ENCODE measurements at regions not wholly inside any gene's neighbourhood (a gene's known extent, or its start where the extent isn't known, plus 50 kb on each side); places are given as distances from the start of the nearest gene placed in this dataset.

DNA sequence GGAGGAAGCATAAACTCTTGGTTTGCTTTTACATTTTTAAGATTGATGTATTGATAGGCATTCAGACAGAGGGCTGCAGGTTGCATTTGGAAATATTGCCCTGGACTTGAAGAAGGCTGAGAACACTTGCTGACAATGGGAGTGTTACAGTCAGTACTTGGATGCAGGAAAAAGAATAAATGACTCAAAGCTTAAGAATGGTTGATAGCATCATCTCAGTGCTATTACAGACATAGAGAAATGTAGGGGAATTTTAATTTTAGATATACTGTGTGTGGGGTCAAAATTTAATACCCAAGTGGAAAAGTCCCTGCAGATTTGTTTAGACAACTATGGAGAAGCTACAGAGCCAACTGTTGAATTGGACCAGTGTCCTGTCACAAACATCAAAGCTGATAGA is 101.1 kb downstream of the ISL1 start:
- TF ChIP-seq, protein P1, sequence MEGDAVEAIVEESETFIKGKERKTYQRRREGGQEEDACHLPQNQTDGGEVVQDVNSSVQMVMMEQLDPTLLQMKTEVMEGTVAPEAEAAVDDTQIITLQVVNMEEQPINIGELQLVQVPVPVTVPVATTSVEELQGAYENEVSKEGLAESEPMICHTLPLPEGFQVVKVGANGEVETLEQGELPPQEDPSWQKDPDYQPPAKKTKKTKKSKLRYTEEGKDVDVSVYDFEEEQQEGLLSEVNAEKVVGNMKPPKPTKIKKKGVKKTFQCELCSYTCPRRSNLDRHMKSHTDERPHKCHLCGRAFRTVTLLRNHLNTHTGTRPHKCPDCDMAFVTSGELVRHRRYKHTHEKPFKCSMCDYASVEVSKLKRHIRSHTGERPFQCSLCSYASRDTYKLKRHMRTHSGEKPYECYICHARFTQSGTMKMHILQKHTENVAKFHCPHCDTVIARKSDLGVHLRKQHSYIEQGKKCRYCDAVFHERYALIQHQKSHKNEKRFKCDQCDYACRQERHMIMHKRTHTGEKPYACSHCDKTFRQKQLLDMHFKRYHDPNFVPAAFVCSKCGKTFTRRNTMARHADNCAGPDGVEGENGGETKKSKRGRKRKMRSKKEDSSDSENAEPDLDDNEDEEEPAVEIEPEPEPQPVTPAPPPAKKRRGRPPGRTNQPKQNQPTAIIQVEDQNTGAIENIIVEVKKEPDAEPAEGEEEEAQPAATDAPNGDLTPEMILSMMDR (conservative IDR thresholded peaks at IDR 0.05; ENCODE audit: low read length) = no peak
- TF ChIP-seq EZH2phosphoT487 (IDR thresholded peaks at IDR 0.05; ENCODE audit: borderline replicate concordance) = no peak

All from Loucy (cell line).